Ovary (tissue), 3 donors: ENCODE measurements at regions not wholly inside any gene's neighbourhood (a gene's known extent, or its start where the extent isn't known, plus 50 kb on each side); places are given as distances from the start of the nearest gene placed in this dataset.

Source experiments
- EP300 ChIP-seq: sonication (generic); formaldehyde crosslinking; IDR thresholded peaks from one replicate; pipeline ENCODE4 v1.6.1; 2017; ENCODE audit warnings: antibody characterized with exemption
- POLR2A ChIP-seq: fragments of 450-650 bp; IDR thresholded peaks from one replicate; pipeline ENCODE4 v1.6.1; 2017; ENCODE audit warnings: antibody characterized with exemption, mild to moderate bottlenecking, moderate library complexity
- TF ChIP-seq, protein P1 (sequence below), 3 donors: fragments of 450-650 bp in 2 of 3; fragments of 200-600 bp in 1 of 3; IDR thresholded peaks; one replicate each; pipeline versions ENCODE4 v1.5.1 to v1.8.0; 2016 to 2022; ENCODE audit warnings: antibody characterized with exemption in 3 of 3, mild to moderate bottlenecking in 1 of 3
- donor health status: DM: no; HTN: no; CAD: no.

DNA sequence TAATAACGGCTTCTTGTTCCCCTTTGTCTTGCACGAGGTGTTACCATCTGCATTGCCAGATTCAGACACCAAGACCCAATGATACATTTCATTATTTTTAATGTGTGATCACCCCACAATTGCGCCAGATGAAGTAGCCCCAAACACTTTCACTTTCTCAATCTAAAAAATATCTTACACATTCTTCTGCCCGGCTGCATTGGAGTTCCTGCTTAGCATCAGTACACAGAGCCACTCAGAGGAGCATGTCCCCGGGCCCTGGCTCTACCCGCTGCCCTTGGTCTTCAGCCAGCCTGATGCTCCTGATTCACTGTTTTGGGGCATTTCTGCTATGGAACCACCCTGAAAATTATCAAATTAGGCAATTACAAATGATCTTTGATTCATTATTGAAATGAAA lies 66.0 kb upstream of the TENM3 start:
- TF ChIP-seq, protein P1, sequence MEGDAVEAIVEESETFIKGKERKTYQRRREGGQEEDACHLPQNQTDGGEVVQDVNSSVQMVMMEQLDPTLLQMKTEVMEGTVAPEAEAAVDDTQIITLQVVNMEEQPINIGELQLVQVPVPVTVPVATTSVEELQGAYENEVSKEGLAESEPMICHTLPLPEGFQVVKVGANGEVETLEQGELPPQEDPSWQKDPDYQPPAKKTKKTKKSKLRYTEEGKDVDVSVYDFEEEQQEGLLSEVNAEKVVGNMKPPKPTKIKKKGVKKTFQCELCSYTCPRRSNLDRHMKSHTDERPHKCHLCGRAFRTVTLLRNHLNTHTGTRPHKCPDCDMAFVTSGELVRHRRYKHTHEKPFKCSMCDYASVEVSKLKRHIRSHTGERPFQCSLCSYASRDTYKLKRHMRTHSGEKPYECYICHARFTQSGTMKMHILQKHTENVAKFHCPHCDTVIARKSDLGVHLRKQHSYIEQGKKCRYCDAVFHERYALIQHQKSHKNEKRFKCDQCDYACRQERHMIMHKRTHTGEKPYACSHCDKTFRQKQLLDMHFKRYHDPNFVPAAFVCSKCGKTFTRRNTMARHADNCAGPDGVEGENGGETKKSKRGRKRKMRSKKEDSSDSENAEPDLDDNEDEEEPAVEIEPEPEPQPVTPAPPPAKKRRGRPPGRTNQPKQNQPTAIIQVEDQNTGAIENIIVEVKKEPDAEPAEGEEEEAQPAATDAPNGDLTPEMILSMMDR (IDR thresholded peaks at IDR 0.05) = no peak
- TF ChIP-seq EP300 (no peak), POLR2A (no peak)
